Panc1 (cell line): ENCODE measurements at regions not wholly inside any gene's neighbourhood (a gene's known extent, or its start where the extent isn't known, plus 50 kb on each side); places are given as distances from the start of the nearest gene placed in this dataset.
"Not testable (repeated sequence)": the region's sequence is repeated elsewhere in the genome, so short reads cannot be mapped to it uniquely, and the experiment has no call there.

Experiments
- ATAC-seq: fragments of 200-7000 bp; cut with Tn5 transposase; 2 replicates; pipeline ENCODE4 v1.9.1; 2020; ENCODE audit warnings: mild to moderate bottlenecking, moderate library complexity
- BruUV-seq: library from RNA; stranded (reverse); fragments of 400-500 nt; replicated peaks from 2 replicates; lab custom pipeline; 2021; lab: Mats Ljungman, UMichigan
- CTCF ChIA-PET: fragments of 300-600 bp; sonication (Branson Sonifier 250); formaldehyde crosslinking; loops from one replicate; lab custom pipeline; 2022; ENCODE audit warnings: antibody characterized with exemption; lab: Charles Lee
- POLR2A ChIA-PET: fragments of 300-600 bp; sonication (Branson Sonifier 250); formaldehyde crosslinking; loops from one replicate; lab custom pipeline; 2022; ENCODE audit warnings: antibody characterized with exemption; lab: Charles Lee
- DNase-seq: peaks from one replicate; pipeline ENCODE4 v3.0.0-alpha.2; 2010; ENCODE audit warnings: low read depth, low spot score
- H3K27ac ChIP-seq: 2 replicates; pipeline ENCODE4 v1.5.1; 2011; ENCODE audit warnings: mild to moderate bottlenecking, low read length, inconsistent platforms
- H3K27me3 ChIP-seq: fragments of 200-500 bp; sonication (Bioruptor generic); 2 replicates; pipeline ENCODE4 v1.6.0; 2014; ENCODE audit warnings: low read length, inconsistent platforms; ENCODE audit not compliant: control insufficient read depth, insufficient read depth
- H3K36me3 ChIP-seq: fragments of 200-500 bp; sonication (Bioruptor generic); 2 replicates; pipeline ENCODE4 v1.5.1; 2014; ENCODE audit warnings: inconsistent platforms, mild to moderate bottlenecking, low read length, moderate library complexity; ENCODE audit not compliant: control insufficient read depth, insufficient read depth
- H3K4me1 ChIP-seq: 2 replicates; pipeline ENCODE4 v1.5.1; 2011; ENCODE audit warnings: inconsistent platforms, mild to moderate bottlenecking, low read length, moderate library complexity; ENCODE audit not compliant: control insufficient read depth, insufficient read depth
- H3K4me3 ChIP-seq, 2 experiments: 2 replicates each; pipeline ENCODE4 v1.5.1; 2011 to 2012; ENCODE audit warnings: low read depth in 2 of 2, low read length in 2 of 2, mild to moderate bottlenecking in 2 of 2, inconsistent platforms in 1 of 2, moderate library complexity in 1 of 2
- H3K9me3 ChIP-seq: fragments of 200-500 bp; sonication (Bioruptor generic); 2 replicates; pipeline ENCODE4 v1.5.1; 2014; ENCODE audit warnings: low read depth, mild to moderate bottlenecking, inconsistent platforms, low read length, moderate library complexity; ENCODE audit not compliant: control insufficient read depth, insufficient read depth
- POLR2AphosphoS5 ChIP-seq: IDR thresholded peaks from 2 replicates; pipeline ENCODE4 v1.6.1; 2012; ENCODE audit warnings: mild to moderate bottlenecking, low read depth, low read length, moderate library complexity
- SIN3A ChIP-seq: IDR thresholded peaks from 2 replicates; pipeline ENCODE4 v1.6.1; 2012; ENCODE audit warnings: low read depth, mild to moderate bottlenecking, low read length, moderate library complexity, borderline replicate concordance; ENCODE audit not compliant: insufficient read depth
- TCF7L2 ChIP-seq: IDR thresholded peaks from 2 replicates; pipeline ENCODE4 v1.6.1; 2011; ENCODE audit warnings: mild to moderate bottlenecking, low read depth, low read length, inconsistent platforms
- in situ Hi-C: cut with HindIII; loops from 2 replicates; pipeline ENCODE4 v1.10.0; 2016; ENCODE audit warnings: low sequenced_read_pairs, low pct_unique_long_range_greater_than_20kb
- intact Hi-C: fragments of 100-400 bp; cut with micrococcal nuclease; formaldehyde crosslinking; loops from one replicate; pipeline ENCODE4 v1.10.0; 2022; ENCODE audit not compliant: unreplicated experiment
- TF ChIP-seq, protein P1 (sequence below), 2 experiments: IDR thresholded peaks; 2 replicates each; pipeline ENCODE4 v1.6.1; 2011 to 2012; ENCODE audit warnings: low read depth in 2 of 2, control low read depth in 1 of 2, low read length in 1 of 2, mild to moderate bottlenecking in 1 of 2, moderate library complexity in 1 of 2; ENCODE audit not compliant: insufficient read depth in 1 of 2
- TF ChIP-seq, protein P2 (sequence below): fragments of 450-650 bp; IDR thresholded peaks from 2 replicates; pipeline ENCODE4 v1.5.1; 2017; ENCODE audit warnings: mild to moderate bottlenecking

DNA sequence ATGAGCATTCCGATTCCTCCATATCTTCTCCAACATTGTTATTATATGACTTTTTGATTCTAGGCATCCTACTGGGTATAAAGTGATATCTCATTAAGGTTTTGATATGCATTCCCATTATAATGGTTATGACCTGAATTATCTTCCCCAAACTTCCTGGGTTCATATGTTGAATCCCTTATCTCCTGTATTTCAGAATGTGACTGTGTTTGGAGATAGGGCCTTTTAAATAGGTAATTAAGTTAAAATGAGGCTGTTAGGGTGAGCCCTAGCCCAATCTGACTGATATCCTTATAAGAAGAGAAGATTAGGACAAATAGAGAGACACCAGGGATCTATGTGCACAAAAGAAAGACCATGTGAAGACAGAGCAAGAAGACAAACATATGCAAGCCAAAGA is 96.9 kb upstream of the PMCH start:
- TF ChIP-seq, protein P1, sequence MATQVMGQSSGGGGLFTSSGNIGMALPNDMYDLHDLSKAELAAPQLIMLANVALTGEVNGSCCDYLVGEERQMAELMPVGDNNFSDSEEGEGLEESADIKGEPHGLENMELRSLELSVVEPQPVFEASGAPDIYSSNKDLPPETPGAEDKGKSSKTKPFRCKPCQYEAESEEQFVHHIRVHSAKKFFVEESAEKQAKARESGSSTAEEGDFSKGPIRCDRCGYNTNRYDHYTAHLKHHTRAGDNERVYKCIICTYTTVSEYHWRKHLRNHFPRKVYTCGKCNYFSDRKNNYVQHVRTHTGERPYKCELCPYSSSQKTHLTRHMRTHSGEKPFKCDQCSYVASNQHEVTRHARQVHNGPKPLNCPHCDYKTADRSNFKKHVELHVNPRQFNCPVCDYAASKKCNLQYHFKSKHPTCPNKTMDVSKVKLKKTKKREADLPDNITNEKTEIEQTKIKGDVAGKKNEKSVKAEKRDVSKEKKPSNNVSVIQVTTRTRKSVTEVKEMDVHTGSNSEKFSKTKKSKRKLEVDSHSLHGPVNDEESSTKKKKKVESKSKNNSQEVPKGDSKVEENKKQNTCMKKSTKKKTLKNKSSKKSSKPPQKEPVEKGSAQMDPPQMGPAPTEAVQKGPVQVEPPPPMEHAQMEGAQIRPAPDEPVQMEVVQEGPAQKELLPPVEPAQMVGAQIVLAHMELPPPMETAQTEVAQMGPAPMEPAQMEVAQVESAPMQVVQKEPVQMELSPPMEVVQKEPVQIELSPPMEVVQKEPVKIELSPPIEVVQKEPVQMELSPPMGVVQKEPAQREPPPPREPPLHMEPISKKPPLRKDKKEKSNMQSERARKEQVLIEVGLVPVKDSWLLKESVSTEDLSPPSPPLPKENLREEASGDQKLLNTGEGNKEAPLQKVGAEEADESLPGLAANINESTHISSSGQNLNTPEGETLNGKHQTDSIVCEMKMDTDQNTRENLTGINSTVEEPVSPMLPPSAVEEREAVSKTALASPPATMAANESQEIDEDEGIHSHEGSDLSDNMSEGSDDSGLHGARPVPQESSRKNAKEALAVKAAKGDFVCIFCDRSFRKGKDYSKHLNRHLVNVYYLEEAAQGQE (IDR thresholded peaks at IDR 0.05; ENCODE audit: insufficient read depth in 1 of 2, low read depth in 2 of 2, low read length in 1 of 2), result no peak
- TF ChIP-seq, protein P2, sequence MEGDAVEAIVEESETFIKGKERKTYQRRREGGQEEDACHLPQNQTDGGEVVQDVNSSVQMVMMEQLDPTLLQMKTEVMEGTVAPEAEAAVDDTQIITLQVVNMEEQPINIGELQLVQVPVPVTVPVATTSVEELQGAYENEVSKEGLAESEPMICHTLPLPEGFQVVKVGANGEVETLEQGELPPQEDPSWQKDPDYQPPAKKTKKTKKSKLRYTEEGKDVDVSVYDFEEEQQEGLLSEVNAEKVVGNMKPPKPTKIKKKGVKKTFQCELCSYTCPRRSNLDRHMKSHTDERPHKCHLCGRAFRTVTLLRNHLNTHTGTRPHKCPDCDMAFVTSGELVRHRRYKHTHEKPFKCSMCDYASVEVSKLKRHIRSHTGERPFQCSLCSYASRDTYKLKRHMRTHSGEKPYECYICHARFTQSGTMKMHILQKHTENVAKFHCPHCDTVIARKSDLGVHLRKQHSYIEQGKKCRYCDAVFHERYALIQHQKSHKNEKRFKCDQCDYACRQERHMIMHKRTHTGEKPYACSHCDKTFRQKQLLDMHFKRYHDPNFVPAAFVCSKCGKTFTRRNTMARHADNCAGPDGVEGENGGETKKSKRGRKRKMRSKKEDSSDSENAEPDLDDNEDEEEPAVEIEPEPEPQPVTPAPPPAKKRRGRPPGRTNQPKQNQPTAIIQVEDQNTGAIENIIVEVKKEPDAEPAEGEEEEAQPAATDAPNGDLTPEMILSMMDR, result no peak
- TF ChIP-seq TCF7L2 (no peak), SIN3A (no peak), POLR2AphosphoS5 (no peak)
- DNase-seq (no peak), ATAC-seq (no peak)
- in situ Hi-C loops, result no loop called here
- Histone ChIP-seq H3K27me3 (no peaks in the 10 kb centered on the region), H3K27ac (no peak overlapping the region), H3K9me3 (no peaks in the 10 kb centered on the region), H3K36me3 (no peaks in the 10 kb centered on the region), H3K4me3 (no peak overlapping the region), H3K4me1 (no peaks in the 10 kb centered on the region)
- CTCF ChIA-PET, result no interaction called here
- intact Hi-C loops, result no loop called here
- POLR2A ChIA-PET, result no interaction called here
- no TSS peak for BruUV-seq

DNA sequence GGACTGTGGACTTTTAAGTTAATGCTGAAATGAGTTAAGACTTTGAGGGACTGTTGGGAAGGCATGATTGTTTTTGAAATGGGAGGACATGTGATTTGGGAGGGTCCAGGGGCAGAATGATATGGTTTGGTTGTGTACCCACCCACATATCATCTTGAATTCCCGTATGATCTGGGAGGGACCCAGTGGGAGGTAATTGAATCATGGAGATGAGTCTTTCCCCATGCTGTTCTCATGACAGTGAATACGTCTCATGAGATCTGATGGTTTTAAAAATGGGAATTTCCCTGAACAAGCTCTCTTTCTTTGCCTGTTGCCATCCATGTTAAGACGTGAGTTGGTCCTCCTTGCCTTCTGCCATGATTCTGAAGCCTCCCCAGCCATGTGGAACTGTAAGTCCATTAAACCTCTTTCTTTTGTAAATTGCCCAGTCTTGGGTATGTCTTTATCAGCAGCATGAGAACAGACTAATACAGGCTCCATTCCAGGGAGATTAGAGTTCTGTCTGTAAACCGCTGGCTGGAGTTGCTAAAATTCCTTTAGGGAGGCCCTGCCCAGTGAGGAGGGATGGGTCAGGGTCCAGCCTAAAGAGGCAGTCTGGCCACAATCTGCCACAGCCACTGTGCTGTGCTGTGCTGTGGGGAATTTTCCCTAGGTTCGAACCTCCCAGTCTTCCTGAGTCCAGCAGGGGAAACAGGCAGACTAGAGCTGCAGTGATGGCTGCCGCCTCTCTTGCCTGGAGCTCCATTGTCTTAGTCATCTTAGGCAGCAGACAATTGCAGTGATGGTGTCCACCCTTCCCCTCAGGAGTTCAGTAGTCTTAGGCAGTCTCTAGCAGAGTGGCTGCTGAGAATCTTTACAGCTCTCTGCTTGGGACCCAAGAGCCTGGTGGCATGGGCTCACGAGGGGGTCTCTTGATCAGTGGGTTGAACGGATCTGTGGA is 94.1 kb upstream of the PMCH start:
- H3K4me1 ChIP-seq, DNase-seq, in situ Hi-C loops, POLR2A ChIA-PET, H3K27ac ChIP-seq, intact Hi-C loops, BruUV-seq, CTCF ChIA-PET, H3K9me3 ChIP-seq, ATAC-seq, H3K36me3 ChIP-seq, H3K27me3 ChIP-seq, H3K4me3 ChIP-seq: not testable (repeated sequence)

DNA sequence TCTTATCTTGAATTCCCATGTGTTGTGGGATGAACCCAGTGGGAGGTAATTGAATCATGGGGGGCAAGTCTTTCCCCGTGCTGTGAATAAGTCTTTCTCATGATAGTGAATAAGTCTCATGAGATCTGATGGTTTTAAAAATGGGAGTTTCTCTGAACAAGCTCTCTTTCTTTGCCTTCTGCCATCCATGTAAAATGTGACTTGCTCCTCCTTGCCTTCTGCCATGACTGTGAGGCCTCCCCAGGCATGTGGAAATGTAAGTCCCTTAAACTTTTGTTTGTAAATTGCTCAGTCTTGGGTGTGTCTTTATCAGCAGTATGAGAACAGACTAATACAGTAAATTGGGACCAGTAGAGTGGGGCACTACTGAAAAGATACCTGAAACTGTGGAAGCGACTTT is 92.1 kb upstream of the PMCH start:
- H3K9me3 ChIP-seq, intact Hi-C loops, H3K27me3 ChIP-seq, BruUV-seq, CTCF ChIA-PET, H3K36me3 ChIP-seq, DNase-seq, ATAC-seq, H3K27ac ChIP-seq, in situ Hi-C loops, POLR2A ChIA-PET, H3K4me1 ChIP-seq, H3K4me3 ChIP-seq: not testable (repeated sequence)
